ENCODE measurements at regions not wholly inside any gene's neighbourhood (a gene's known extent, or its start where the extent isn't known, plus 50 kb on each side); places are given as distances from the start of the nearest gene placed in this dataset.

- TF ChIP-seq CTCF (IDR thresholded peaks at IDR 0.05) (no peak), POLR2A (IDR thresholded peaks at IDR 0.05) (no peak)
These were observed 182.3 kb downstream of the MELK start for GRCh38 chr9:36755019-36755418.
